ENCODE measurements at regions not wholly inside any gene's neighbourhood (a gene's known extent, or its start where the extent isn't known, plus 50 kb on each side); places are given as distances from the start of the nearest gene placed in this dataset.

DNA sequence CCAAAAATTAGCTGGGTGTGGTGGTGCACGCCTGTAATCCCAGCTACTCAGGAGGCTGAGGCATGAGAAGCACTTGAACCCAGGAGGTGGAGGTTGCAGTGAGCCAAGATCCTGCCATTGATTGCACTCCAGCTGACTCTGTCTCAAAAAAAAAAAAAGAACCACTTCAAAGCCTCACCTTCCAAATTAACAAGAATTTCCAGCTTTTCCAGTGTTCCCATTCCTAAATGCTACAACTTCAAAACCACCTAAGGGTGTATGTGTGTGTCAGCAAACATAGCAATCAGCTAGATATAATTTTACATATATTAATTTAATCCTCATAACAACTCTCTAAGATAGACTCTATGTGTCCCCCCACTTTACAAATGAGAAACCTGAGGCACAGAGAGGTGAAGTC, 512.5 kb upstream of the PROK2 start:
- WGBS, 2 experiments (ENCODE audit: insufficient coverage in 1 of 2, insufficient read length in 1 of 2), result 96% methylated on average over 1 of the region's 1 CpG; no CpG with 5 or more reads in 1 of the 2 experiments
- H3K4me3 ChIP-seq (ENCODE audit: low read length), result no peak overlapping the region
- TF ChIP-seq, protein P1, sequence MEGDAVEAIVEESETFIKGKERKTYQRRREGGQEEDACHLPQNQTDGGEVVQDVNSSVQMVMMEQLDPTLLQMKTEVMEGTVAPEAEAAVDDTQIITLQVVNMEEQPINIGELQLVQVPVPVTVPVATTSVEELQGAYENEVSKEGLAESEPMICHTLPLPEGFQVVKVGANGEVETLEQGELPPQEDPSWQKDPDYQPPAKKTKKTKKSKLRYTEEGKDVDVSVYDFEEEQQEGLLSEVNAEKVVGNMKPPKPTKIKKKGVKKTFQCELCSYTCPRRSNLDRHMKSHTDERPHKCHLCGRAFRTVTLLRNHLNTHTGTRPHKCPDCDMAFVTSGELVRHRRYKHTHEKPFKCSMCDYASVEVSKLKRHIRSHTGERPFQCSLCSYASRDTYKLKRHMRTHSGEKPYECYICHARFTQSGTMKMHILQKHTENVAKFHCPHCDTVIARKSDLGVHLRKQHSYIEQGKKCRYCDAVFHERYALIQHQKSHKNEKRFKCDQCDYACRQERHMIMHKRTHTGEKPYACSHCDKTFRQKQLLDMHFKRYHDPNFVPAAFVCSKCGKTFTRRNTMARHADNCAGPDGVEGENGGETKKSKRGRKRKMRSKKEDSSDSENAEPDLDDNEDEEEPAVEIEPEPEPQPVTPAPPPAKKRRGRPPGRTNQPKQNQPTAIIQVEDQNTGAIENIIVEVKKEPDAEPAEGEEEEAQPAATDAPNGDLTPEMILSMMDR (conservative IDR thresholded peaks at IDR 0.05), result no peak
- H3K36me3 Mint-ChIP-seq (ENCODE audit: low read depth), result no peaks in the 10 kb centered on the region
- H3K4me1 ChIP-seq (ENCODE audit: control insufficient read depth, insufficient read depth, low read length), result no peaks in the 10 kb centered on the region
- H3K27me3 Mint-ChIP-seq (ENCODE audit: insufficient read depth), result peaks cover 26% of the 10 kb centered on the region
- H3K4me1 Mint-ChIP-seq, result peaks cover 4% of the 10 kb centered on the region
- H3K9me3 Mint-ChIP-seq, result no peaks in the 10 kb centered on the region
- no peaks in the 10 kb centered on the region for H3K36me3 ChIP-seq (ENCODE audit: control insufficient read depth, insufficient read depth, low read length)
- no peak overlapping the region for H3K27ac ChIP-seq (ENCODE audit: low read depth, low read length)
- no peaks in the 10 kb centered on the region for H3K9me3 ChIP-seq (ENCODE audit: control insufficient read depth, low read length)
- no peak for DNase-seq
- H3K4me3 Mint-ChIP-seq, result no peak overlapping the region
- H3K27me3 ChIP-seq (ENCODE audit: control insufficient read depth, insufficient read depth, low read length, poor library complexity, severe bottlenecking), result peaks cover 16% of the 10 kb centered on the region
- H3K27ac Mint-ChIP-seq, result no peak overlapping the region
- H3K9ac ChIP-seq (ENCODE audit: extremely low read depth, low read length, poor library complexity, severe bottlenecking), result no peak overlapping the region

GRCh38 chr3:72296477-72297111, 511.6 kb upstream of the PROK2 start:
- H3K4me1 ChIP-seq (ENCODE audit: control insufficient read depth, insufficient read depth, low read length), result no peaks in the 10 kb centered on the region
- no peak for DNase-seq
- H3K4me3 ChIP-seq (ENCODE audit: low read length), result no peak overlapping the region
- H3K27me3 ChIP-seq (ENCODE audit: control insufficient read depth, insufficient read depth, low read length, poor library complexity, severe bottlenecking), result peaks cover 23% of the 10 kb centered on the region
- Mint-ChIP-seq H3K4me1 (peaks cover 4% of the 10 kb centered on the region), H3K36me3 (ENCODE audit: low read depth) (no peaks in the 10 kb centered on the region), H3K9me3 (no peaks in the 10 kb centered on the region), H3K27me3 (ENCODE audit: insufficient read depth) (peaks cover 32% of the 10 kb centered on the region), H3K27ac (no peak overlapping the region), H3K4me3 (no peak overlapping the region)
- H3K9ac ChIP-seq (ENCODE audit: extremely low read depth, low read length, poor library complexity, severe bottlenecking), result no peak overlapping the region
- H3K9me3 ChIP-seq (ENCODE audit: control insufficient read depth, low read length), result no peaks in the 10 kb centered on the region
- H3K27ac ChIP-seq (ENCODE audit: low read depth, low read length), result no peak overlapping the region
- no peaks in the 10 kb centered on the region for H3K36me3 ChIP-seq (ENCODE audit: control insufficient read depth, insufficient read depth, low read length)
- TF ChIP-seq, protein P1 (conservative IDR thresholded peaks at IDR 0.05), result no peak
- 93 to 96% methylated on average over 6 to 8 of the region's 8 CpGs for WGBS, 2 experiments (ENCODE audit: insufficient coverage in 1 of 2, insufficient read length in 1 of 2)

DNA sequence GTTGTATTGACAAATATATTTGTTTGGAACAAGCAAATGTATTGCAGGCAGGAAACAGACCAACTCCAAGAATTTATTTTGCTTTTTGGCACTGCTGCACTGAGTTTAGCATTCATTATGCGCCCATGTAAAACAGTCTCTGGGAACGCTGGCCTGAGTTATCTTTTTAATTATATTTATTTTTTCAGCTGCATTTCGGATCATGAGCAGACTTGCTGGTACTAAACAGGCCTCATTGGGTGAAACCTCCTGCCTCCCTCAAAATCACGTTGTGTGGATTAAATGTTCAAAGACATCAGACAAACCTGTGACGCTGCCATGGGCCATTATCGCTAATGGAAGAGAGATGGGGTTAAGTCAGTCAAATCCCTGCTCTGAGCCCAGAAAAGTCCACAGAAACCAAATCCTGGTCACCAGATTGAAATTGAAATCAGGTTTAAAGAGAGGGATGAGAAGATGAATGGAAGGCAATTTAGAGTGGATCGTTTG, 511.1 kb upstream of the PROK2 start:
- H3K27ac ChIP-seq (ENCODE audit: low read depth, low read length), result no peak overlapping the region
- Mint-ChIP-seq H3K4me3 (no peak overlapping the region), H3K4me1 (peaks cover 4% of the 10 kb centered on the region), H3K27ac (no peak overlapping the region), H3K36me3 (ENCODE audit: low read depth) (no peaks in the 10 kb centered on the region), H3K9me3 (no peaks in the 10 kb centered on the region), H3K27me3 (ENCODE audit: insufficient read depth) (peaks cover 33% of the 10 kb centered on the region)
- H3K27me3 ChIP-seq (ENCODE audit: control insufficient read depth, insufficient read depth, low read length, poor library complexity, severe bottlenecking), result peaks cover 26% of the 10 kb centered on the region
- H3K9me3 ChIP-seq (ENCODE audit: control insufficient read depth, low read length), result no peaks in the 10 kb centered on the region
- H3K4me3 ChIP-seq (ENCODE audit: low read length), result no peak overlapping the region
- H3K9ac ChIP-seq (ENCODE audit: extremely low read depth, low read length, poor library complexity, severe bottlenecking), result no peak overlapping the region
- no peaks in the 10 kb centered on the region for H3K36me3 ChIP-seq (ENCODE audit: control insufficient read depth, insufficient read depth, low read length)
- WGBS, 2 experiments (ENCODE audit: insufficient coverage in 1 of 2, insufficient read length in 1 of 2), result 94 to 100% methylated on average over 5 to 7 of the region's 7 CpGs
- H3K4me1 ChIP-seq (ENCODE audit: control insufficient read depth, insufficient read depth, low read length), result no peaks in the 10 kb centered on the region
- DNase-seq, result no peak
- TF ChIP-seq, protein P1 (conservative IDR thresholded peaks at IDR 0.05), result no peak
